Glomerular visceral epithelial cell (primary cell): ENCODE measurements at regions not wholly inside any gene's neighbourhood (a gene's known extent, or its start where the extent isn't known, plus 50 kb on each side); places are given as distances from the start of the nearest gene placed in this dataset.
"Not testable (repeated sequence)": the region's sequence is repeated elsewhere in the genome, so short reads cannot be mapped to it uniquely, and the experiment has no call there.

Source experiments
- DNase-seq: peaks from one replicate; pipeline ENCODE4 v3.0.0-alpha.2; 2016; ENCODE audit errors: extremely low spot score

DNA sequence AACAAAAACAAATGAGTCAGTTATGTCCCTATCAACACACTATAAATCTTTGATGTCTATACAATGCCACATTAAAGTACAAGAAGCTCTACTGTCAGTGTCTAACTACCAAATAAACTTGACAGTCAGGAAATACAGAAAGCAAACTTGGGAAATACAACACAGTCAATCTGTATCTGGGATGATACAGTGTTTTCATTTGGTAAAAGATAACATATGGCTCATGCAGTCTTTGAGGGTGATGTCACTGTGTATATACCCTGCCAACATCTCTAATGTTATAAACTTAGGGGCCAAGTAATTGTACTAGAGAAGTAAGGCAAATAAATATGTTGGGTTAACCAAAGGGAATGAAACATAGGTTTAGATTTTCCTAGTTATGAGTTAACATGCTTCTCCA is 552.5 kb upstream of the ADAMTS5 start:
- peak; percentile 68 for DNase-seq

DNA sequence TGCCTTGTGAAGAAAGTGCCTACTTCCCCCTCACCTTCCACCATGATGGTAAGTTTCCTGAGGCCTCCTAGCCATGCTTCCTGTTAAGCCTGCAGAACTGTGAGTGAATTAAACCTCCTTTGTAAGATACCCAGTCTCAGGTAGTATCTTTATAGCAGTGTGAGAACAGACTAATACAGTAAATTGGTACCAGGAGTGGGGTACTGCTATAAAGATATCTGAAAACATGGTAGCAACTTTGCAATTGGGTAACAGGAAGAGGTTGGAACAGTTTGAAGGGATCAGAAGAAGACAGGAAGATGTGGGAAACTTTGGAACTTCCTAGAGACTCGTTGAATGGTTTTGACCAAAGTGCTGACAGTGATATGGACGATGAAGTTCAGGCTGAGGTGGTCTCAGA is 550.3 kb upstream of the ADAMTS5 start:
- not testable (repeated sequence) for DNase-seq

DNA sequence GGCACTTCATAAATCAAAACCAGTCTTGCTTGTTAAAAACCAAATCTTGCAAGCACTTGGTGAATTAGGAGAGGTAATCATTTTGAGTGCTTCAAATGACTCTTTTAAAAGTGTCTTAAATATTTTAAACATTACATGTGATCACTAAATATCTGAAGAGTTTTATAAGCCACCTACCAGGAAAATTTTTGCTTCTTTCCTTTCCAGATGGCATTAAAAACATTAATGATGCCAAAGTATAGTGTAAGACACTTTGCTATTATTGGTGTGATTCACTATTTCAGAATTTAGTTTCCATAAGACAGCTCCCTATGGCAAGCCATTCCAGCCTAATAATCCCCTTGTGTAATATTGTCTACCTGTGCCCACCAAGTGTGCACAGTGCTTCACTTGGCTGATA is 548.8 kb upstream of the ADAMTS5 start:
- DNase-seq: no peak

DNA sequence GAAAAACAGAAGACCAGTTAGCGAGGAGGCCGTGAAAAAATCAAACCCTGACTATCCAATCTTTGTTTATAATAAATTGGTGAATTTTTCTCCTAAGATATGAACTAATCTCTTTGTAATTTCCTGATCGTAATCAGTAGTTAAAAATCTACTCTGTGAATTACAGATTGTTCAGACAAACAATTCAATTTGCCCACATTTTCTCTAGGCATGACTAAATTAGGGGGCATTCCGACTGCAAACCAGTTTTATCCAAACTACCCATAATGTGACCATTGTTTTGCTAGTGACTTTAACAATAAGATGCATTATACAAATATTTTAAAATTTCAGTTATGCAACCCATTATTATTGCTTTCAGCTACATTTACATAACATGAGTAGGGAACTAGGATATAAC is 546.9 kb upstream of the ADAMTS5 start:
- DNase-seq: no peak

DNA sequence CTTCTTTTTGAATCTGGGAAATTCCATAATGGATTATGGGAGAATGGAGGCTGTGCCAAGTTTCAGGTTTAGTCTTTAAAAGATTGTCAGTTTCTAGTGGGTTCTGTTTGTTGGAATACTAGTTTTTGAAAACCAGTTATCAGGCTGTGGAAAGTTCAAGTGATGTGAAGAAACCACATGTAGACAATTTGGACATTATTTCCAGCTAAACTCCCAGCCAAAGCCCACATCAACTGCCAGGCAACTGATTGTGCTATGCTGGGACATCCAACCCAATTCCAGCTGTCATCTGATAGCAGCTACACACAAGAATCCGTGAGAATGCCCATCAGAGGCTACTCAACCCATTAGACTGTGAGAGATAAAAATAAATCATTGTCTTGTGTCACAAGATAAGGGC is 546.1 kb upstream of the ADAMTS5 start:
- DNase-seq: no peak

DNA sequence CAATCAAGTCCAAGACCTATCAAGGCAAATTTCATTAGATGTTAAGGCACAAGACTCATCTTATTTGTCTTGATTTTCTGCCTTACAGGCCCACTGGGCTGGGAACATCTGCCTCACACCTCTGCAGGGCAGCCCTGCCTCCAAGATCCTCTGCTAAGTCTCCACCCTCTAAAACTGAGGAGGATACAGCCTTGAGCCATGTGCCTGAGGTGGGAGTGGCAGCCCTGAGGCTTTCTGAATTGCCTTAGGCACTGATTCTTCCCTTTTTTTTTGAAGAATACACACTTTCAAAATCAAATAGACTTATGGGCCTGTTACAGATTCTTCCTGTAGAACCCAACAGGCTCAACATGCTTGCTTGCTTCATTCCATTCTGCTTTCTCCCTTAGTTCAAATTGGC is 544.3 kb upstream of the ADAMTS5 start:
- no peak for DNase-seq

DNA sequence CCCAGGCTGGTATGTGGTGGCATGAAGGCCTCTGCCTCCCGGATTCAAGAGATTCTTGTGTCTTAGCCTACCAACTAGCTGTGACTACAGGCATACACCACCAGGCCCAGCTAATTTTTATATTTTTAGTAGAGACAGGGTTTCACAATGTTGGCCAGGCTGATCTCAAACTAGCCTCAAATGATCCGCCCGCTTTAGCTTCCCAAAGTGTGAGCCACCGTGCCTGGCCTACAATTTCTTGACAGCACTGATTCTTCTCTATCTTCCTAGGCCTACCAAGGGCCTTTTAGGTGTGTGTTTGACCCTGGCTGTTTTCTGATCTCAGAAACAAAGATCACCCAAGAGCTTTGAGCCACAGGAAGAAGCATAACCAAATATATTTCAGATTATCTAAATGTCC is 540.8 kb upstream of the ADAMTS5 start:
- no peak for DNase-seq

DNA sequence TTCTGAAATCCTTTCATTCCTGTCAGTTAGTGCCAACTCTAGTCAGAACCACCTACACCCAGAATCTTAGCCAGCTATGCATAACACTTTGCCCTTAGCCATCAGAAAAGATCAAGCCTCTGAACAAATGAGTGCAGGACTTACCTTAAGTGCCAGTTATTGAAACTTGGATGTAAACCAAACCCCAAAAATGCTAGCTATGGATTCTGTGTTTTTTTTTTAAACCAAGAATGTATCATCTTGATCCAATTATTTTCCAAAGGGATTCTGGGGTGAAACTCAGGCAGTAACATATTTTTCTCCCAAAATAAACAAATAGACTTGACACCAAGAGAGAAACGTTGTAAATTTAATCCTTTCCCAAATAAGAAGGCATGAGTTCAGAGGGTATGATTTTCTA is 538.6 kb upstream of the ADAMTS5 start:
- DNase-seq: peak; percentile 79

DNA sequence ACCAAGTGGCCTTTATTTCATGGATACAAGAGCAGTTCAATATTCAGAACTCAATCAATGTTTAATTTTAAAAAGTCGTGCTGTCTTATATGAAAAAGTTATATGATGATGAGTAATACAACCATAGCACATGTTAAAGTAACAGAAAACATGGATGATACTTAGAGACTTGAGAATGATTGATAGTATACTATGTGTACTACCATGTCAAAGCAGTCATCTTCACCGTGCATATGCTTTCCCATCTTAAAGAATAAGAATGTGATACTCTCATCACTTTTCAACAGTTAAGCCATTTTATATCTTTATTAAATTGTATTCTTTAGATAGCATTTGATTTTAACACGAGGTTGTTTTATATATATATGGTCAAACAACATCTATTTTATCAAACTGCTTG is 535.9 kb upstream of the ADAMTS5 start:
- no peak for DNase-seq

DNA sequence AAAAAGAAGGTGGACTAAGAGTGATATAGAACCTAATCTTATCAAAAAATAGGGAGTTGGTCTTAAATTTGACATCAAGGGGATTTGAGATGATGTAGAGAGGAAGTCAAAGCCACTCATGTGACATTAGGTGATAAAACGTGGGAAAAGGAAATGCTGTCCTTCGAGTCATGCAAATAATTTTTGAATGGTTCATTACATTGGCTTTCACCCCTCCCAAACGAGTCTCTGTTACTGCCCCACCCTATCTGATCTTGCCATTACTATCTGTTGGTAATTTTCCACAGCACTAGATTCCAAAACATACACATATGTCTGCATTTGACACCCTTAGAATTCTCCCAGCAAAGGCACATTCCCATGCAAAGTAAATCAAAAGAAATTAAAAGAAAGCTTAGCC is 531.1 kb upstream of the ADAMTS5 start:
- DNase-seq: no peak

DNA sequence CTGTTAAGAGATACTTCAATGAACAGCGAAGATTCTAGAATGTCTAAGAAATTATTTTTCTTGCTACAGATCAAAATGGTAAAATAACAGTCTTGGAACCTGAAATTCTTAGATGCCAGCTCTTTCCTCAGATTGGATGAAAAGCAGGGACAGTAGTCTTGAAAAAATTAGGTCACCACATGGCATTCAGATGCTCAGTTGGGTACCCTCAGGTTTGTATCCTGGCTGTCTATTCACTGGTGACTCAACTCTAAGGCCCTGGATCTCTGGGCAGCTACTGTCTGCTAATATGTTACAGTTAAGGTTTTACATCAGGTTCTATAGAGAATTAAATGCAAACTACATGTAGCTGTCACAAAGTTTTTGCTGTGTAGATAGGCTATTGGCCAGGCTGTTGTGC is 528.9 kb upstream of the ADAMTS5 start:
- DNase-seq: no peak

DNA sequence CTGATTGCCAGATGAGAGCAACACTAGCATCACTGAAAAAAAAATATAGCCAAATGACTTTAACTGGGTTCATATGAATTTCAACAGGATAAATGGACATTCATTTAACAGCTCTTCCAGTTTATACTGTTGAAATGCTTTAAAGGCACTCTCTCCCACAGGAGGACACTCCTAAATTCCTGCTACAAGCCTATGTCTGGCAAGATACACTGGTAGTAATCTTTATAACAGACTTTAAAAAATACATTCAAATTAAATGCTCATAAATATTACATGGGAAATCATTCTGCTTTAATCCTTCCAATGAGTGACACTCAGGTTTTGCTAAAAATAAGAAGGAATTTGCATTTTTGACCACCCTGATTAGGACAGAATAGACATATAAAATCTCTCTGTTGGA is 526.7 kb upstream of the ADAMTS5 start:
- no peak for DNase-seq

DNA sequence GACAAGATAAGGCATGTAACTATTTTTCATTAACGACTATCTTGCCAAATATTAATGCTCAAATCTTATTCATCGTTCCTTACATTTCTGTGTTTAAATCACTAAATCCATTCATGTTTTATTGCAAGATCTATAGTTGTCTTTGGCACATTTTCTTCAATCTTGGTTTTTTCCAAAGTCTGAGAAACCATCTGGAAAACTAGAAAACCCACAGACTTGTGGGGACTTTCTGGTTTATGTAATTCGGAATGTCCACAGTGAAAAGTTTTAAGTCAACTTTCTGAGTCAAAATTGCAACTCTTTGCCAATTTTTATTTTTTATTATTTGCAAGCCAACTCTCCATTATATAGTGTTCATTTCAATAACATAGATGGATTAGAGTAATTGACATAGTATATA is 520.8 kb upstream of the ADAMTS5 start:
- no peak for DNase-seq

DNA sequence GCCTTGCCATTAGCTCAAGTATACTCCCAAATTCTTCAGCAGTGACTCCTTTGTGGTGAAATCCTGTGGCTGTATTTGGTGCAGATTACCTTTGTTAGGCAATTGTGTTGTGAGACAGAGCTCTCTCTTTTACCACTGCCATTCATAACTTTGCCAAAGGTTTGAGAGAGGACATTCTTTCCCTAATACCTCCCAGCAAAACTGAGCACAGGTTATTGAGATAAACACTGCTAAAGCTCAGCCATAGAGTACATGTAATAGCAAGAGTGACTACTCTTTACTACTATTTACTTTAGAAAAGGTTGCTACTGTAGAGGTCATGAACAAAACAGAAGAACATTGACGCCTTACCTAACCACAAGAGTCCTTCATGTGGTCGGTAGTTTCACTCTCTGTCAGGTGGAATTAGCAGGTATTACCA is 514.0 kb upstream of the ADAMTS5 start:
- DNase-seq: peak; percentile 65

DNA sequence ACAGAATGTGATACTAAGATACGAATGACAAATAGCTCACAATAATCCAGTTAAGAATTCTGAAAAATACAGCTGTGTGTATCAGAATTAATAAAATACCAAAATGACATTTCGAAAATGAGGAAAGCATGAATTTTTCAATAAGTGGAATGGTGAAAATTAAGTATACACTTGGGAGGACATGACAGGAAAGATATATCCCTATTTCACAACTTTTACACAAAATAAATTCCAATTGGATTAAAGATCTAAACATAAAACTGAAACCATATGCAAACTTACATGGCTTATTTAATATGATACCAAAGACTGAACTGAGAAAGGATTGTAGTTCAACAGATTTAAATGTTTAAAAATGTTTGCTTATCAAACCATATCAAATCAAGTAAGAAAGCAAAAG is 510.4 kb upstream of the ADAMTS5 start:
- no peak for DNase-seq

DNA sequence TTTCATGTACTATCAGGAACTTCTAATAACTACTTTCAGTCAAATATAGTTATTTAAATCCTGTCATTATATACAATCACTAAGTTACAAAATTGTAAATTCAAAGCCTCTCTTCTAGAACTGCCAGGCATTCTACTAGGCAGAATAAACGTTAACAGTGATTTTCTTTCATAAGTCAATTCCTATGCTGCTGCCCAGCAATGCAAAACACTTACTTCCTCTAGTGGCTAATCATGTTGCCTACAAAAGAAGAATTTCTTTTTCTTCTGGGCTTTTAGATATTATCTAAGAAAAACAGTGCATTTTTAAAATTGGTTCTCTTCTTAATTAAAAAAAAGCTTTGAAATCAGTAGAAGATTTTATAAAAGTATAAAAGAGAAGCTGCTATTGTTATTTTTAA is 509.8 kb upstream of the ADAMTS5 start:
- peak; percentile 41 for DNase-seq

DNA sequence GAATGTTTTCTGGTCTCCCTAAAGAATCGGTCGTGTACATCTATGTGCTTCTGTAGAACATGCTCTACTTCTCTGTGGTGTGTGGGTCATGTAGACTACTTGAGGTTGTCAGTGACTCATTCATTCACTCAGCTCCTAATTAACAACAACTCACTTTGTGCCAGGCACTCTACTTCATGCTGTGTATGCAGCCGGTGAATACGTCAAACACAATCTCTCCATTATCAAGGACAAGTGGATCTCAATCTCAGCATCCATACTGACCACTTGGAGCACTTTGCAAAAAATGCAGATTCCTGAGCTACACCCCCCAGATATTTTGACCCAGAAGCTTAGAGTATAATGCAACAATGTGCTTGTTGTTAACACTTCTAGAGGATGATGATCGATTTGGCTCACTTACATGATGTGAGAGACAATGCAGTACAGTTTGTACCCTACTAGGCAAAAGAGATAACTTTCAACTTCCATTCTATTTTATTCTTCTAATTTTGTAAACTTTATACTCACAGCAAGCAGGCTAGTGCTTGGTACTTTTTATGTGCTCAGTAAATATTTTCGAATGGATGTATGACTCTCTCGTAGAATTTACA is 508.6 kb upstream of the ADAMTS5 start:
- DNase-seq: no peak

DNA sequence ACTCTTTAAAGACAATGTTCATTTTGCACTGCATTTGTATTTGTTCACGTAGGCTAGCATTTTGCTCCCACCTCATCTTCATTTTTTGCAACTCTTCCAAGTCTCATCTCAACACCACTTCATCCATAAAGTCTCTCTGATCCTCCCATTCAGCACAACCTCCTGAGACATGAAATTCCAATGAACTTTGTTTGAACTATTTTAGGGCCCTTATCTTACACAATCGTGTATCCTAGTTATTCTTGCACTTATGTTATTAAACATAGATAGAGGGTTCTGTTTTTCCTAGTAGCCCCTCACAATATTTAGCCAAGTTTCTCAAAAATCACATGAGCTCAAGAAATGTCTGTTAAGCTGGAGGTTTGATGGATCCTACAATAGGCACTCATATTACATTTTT is 500.5 kb upstream of the ADAMTS5 start:
- DNase-seq: no peak

DNA sequence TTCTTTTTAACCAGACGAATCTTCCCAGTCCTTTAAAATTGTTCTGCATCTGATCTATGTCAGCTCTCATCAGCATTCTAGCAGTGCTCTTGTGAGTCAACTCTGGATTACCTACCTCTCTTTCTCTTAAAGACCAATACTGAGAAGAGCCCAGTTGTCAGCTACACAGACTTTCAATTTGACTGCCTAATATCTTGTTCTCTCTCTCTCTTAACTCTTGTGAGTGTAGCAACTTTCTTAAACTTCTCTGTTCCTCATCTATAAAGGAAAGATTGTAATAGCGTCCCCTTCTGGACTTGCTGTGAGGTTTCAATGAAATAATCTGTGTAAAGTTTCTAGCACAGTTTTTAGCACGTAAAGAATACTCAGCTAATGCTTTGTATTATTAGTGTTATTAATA is 499.3 kb upstream of the ADAMTS5 start:
- no peak for DNase-seq

DNA sequence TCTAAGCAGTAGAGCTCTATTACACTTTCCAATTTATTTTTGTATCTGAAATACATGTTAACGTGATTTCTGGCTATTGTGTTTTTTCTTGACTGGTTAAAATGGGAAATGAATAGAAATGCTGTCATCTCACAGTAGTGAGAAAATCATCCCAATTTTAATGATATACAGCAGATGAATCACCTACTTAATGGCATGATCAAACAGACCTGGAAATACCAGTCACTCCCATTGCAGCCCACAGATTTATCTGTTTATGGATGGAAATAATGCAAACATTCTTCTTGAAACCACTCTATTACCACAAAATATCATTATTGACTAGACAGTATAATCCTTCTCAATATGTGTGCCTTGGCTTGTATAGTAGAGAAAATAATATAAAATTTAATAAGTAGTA is 497.8 kb upstream of the ADAMTS5 start:
- DNase-seq: peak; percentile 23

DNA sequence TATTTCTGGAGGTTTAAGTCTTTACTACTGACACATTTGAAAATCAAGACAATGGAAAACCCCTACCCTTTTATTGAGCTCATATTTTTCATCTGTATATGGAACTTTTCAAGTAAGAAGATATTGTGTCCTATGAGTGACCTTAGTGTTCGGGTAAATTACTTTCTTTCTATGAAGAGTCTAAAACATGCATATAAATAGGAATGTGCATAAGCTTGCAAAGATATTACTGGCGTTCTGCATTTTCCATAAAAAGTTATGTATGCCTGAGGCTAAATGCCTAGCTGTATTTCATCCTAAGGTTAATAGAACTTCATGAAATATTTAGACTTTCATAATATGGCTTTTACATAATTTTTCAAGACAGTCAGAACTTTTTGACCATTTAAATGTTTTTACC is 495.8 kb upstream of the ADAMTS5 start:
- no peak for DNase-seq

DNA sequence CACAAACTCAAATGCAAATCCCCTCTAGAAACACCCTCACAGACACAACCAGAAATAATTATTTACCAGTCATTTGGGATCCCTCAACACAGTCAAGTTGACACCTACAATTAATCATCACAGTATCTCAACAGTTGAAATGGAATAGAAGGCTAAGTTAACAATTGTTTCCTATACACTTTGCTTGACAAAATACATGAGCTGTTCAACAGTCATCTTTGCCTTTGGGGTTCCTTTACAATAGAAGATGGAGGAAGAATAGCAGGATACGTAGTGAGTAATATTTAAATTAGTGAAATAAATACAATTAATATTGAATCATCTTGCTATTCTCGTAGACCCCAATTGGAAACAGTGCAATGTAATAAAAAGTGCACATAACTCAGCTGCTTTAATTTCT is 487.3 kb upstream of the ADAMTS5 start:
- no peak for DNase-seq

DNA sequence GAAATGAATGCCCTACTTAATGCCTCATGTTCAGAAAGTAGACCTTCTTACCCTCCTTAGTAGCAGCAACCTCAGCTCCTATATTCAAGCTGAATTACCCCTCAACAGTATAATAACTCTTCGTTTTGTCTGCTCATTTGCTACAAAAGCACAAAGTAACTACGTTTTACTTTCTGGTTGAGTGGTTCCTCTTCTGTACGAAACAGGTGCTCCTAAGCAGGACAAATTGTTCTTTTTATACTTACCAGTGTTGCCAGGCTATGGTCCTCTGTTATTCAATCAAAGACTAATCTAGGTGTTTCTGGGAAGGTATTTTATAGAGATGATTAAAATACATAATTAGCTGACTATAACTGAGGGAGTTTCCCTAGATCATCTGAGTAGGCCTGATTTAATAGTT is 484.2 kb upstream of the ADAMTS5 start:
- no peak for DNase-seq

DNA sequence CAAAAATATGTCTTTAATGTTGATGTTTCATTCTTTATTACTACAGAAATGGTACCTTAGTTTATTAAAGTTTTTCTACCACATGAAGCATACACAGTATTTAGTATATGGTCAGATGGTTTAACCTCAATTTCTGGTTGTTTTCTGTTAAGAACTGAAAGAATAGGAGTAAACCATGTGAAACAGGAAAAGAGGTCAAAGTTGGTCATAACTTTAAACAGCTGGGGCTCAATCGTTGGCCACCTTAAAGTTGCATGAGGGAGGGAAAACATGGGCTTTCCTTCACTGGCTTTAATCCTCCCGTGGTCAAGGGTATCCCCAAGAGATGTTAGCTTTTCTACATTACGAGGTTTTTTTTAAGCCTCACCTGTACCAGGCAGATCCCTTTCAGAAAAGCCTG is 483.3 kb upstream of the ADAMTS5 start:
- no peak for DNase-seq

DNA sequence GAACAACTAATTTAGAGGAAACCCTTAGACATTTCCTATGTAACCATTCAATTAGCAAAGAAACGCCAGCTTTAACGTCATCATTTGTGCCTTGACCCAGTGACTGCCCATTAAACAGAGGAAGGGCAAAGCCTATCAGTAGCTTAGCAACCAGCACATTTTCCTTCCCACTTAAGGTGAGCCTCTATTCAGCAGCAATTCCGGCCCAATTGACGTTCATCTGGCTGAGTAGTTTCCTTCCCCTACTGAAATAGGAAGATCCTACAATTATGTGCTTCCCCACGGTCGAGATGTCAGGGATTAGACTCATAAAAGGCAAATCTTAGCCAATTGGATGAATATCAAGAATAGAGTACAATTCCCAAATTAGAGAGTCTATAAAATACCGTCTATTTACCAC is 482.1 kb upstream of the ADAMTS5 start:
- DNase-seq: no peak
